GM12878 (cell line): ENCODE measurements at regions not wholly inside any gene's neighbourhood (a gene's known extent, or its start where the extent isn't known, plus 50 kb on each side); places are given as distances from the start of the nearest gene placed in this dataset.

Experiments
- ATF2 ChIP-seq: IDR thresholded peaks from 2 replicates; pipeline ENCODE4 v1.6.1; 2012; ENCODE audit warnings: low read length, inconsistent platforms
- BHLHE40 ChIP-seq, 2 experiments: fragments of 450-650 bp in 1 of 2; IDR thresholded peaks; 2 replicates each; pipeline ENCODE4 v1.6.1; 2011 to 2017; ENCODE audit warnings: low read depth in 2 of 2, borderline replicate concordance in 1 of 2, improper control_type of control experiment in 1 of 2, low read length in 1 of 2, mild to moderate bottlenecking in 1 of 2
- CBX5 ChIP-seq: sonication (generic); IDR thresholded peaks from 2 replicates; pipeline ENCODE4 v1.6.1; 2016; ENCODE audit warnings: low read depth, moderate library complexity, mild to moderate bottlenecking, inconsistent platforms
- CTCF ChIP-seq, 3 experiments: IDR thresholded peaks in 2 of 3; conservative IDR thresholded peaks in 1 of 3; 2 replicates each; pipeline ENCODE4 v1.5.1; 2011; ENCODE audit warnings: low read depth in 3 of 3, low read length in 3 of 3, mild to moderate bottlenecking in 3 of 3, control low read depth in 2 of 3, moderate library complexity in 2 of 3, inconsistent platforms in 1 of 3, mixed read lengths in 1 of 3; ENCODE audit not compliant: control insufficient read depth in 2 of 3, insufficient read depth in 1 of 3; ENCODE audit errors: extremely low read depth in 1 of 3
- DPF2 ChIP-seq: fragments of 450-650 bp; IDR thresholded peaks from 2 replicates; pipeline ENCODE4 v1.6.1; 2017; ENCODE audit warnings: mild to moderate bottlenecking
- HDAC6 ChIP-seq: fragments of 200-600 bp; sonication (generic); IDR thresholded peaks from one replicate; pipeline ENCODE4 v1.8.0; 2017; ENCODE audit warnings: antibody characterized with exemption; ENCODE audit not compliant: unreplicated experiment
- JUNB ChIP-seq: IDR thresholded peaks from 2 replicates; pipeline ENCODE4 v1.6.1; 2016; ENCODE audit warnings: antibody characterized with exemption, mild to moderate bottlenecking
- MEF2A ChIP-seq: IDR thresholded peaks from 2 replicates; pipeline ENCODE4 v1.6.1; 2011; ENCODE audit warnings: low read depth, mild to moderate bottlenecking, low read length, moderate library complexity; ENCODE audit not compliant: insufficient read depth
- NFIC ChIP-seq: IDR thresholded peaks from 2 replicates; pipeline ENCODE4 v1.6.1; 2012; ENCODE audit warnings: low read depth, mild to moderate bottlenecking, inconsistent platforms, low read length, moderate library complexity
- NKRF ChIP-seq: fragments of 450-650 bp; conservative IDR thresholded peaks from 2 replicates; pipeline ENCODE4 v1.6.1; 2017; ENCODE audit warnings: mild to moderate bottlenecking, moderate library complexity
- NR2F1 ChIP-seq: fragments of 450-650 bp; conservative IDR thresholded peaks from 2 replicates; pipeline ENCODE4 v1.6.1; 2017; ENCODE audit warnings: mild to moderate bottlenecking
- PML ChIP-seq: IDR thresholded peaks from 2 replicates; pipeline ENCODE4 v1.6.1; 2012; ENCODE audit warnings: low read length, inconsistent platforms
- RAD51 ChIP-seq: fragments of 450-650 bp; IDR thresholded peaks from 2 replicates; pipeline ENCODE4 v1.6.1; 2016; ENCODE audit warnings: moderate library complexity, mild to moderate bottlenecking, inconsistent platforms
- RUNX3 ChIP-seq: IDR thresholded peaks from 2 replicates; pipeline ENCODE4 v1.6.1; 2012; ENCODE audit warnings: low read length, inconsistent platforms
- SRF ChIP-seq, 2 experiments: IDR thresholded peaks; 2 replicates each; pipeline ENCODE4 v1.6.1; 2011; ENCODE audit warnings: low read depth in 2 of 2, low read length in 2 of 2, mild to moderate bottlenecking in 1 of 2, moderate library complexity in 1 of 2
- ZNF207 ChIP-seq: fragments of 450-650 bp; IDR thresholded peaks from 2 replicates; pipeline ENCODE4 v1.6.1; 2014; ENCODE audit warnings: antibody characterized with exemption, mild to moderate bottlenecking, borderline replicate concordance
- ZNF24 ChIP-seq: fragments of 450-650 bp; IDR thresholded peaks from 2 replicates; pipeline ENCODE4 v1.6.1; 2017; ENCODE audit warnings: antibody characterized with exemption, mild to moderate bottlenecking
- ZNF592 ChIP-seq: fragments of 450-650 bp; IDR thresholded peaks from 2 replicates; pipeline ENCODE4 v1.6.1; 2017; ENCODE audit warnings: mild to moderate bottlenecking, moderate library complexity
- ZSCAN29 ChIP-seq: fragments of 450-650 bp; IDR thresholded peaks from 2 replicates; pipeline ENCODE4 v1.6.1; 2017; ENCODE audit warnings: mild to moderate bottlenecking, moderate library complexity

GRCh38 chr2:122739732-122740593 is 984.5 kb downstream of the TSN start (continued):
- TF ChIP-seq ATF2 (no peak), RUNX3 (0 out of 2 replicates have a peak, but pooled peaks have one; percentile 40), ZNF592 (no peak), ZSCAN29 (0 out of 2 replicates have a peak, but pooled peaks have one; percentile 16), ZNF24 (peak; percentile 64; the same call in 1 of the 2 replicates), SRF (IDR thresholded peaks at IDR 0.05; ENCODE audit: low read depth in 2 of 2, low read length in 2 of 2) (no peak), BHLHE40 (IDR thresholded peaks at IDR 0.05; ENCODE audit: borderline replicate concordance in 1 of 2, low read depth in 2 of 2, low read length in 1 of 2) (peak in 1 of 2 experiments; percentile 19; a peak in 1 of 4 replicates), NR2F1 (no peak; the same call in 1 of the 2 replicates), MEF2A (no peak), DPF2 (peak; percentile 62), JUNB (no peak), PML (no peak), CBX5 (no peak), HDAC6 (no peak), NFIC (peak; percentile 49; the same call in 1 of the 2 replicates), ZNF207 (no peak), NKRF (no peak), RAD51 (peak; percentile 76), CTCF (IDR thresholded peaks at IDR 0.05 in 2 of 3, conservative IDR thresholded peaks at IDR 0.05 in 1 of 3; ENCODE audit: control insufficient read depth in 2 of 3, extremely low read depth in 1 of 3, insufficient read depth in 1 of 3, low read depth in 3 of 3, low read length in 3 of 3) (no peak)
